ENCODE measurements at regions not wholly inside any gene's neighbourhood (a gene's known extent, or its start where the extent isn't known, plus 50 kb on each side); places are given as distances from the start of the nearest gene placed in this dataset.

- TF ChIP-seq, protein P1, sequence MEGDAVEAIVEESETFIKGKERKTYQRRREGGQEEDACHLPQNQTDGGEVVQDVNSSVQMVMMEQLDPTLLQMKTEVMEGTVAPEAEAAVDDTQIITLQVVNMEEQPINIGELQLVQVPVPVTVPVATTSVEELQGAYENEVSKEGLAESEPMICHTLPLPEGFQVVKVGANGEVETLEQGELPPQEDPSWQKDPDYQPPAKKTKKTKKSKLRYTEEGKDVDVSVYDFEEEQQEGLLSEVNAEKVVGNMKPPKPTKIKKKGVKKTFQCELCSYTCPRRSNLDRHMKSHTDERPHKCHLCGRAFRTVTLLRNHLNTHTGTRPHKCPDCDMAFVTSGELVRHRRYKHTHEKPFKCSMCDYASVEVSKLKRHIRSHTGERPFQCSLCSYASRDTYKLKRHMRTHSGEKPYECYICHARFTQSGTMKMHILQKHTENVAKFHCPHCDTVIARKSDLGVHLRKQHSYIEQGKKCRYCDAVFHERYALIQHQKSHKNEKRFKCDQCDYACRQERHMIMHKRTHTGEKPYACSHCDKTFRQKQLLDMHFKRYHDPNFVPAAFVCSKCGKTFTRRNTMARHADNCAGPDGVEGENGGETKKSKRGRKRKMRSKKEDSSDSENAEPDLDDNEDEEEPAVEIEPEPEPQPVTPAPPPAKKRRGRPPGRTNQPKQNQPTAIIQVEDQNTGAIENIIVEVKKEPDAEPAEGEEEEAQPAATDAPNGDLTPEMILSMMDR (IDR thresholded peaks at IDR 0.05): no peak
- no peak for TF ChIP-seq EZH2 (IDR thresholded peaks at IDR 0.05; ENCODE audit: borderline replicate concordance, insufficient read depth, low read depth, low read length, poor library complexity, severe bottlenecking)
Observed at GRCh38 chr17:34168989-34169388, 86.1 kb upstream of the CCL2 start.
